ENCODE measurements at regions not wholly inside any gene's neighbourhood (a gene's known extent, or its start where the extent isn't known, plus 50 kb on each side); places are given as distances from the start of the nearest gene placed in this dataset.

GRCh38 chr6:138577151-138577915 lies 78.0 kb upstream of the NHSL1 start:
- Histone ChIP-seq H3K9me3 (no peaks in the 10 kb centered on the region), H3K4me3 (no peak overlapping the region), H3K4me1 (ENCODE audit: low read depth) (no peaks in the 10 kb centered on the region), H3K36me3 (ENCODE audit: low read depth) (no peaks in the 10 kb centered on the region)
- TF ChIP-seq CTCF (IDR thresholded peaks at IDR 0.05) = no peak
- intact Hi-C loops (cut with DNase I, micrococcal nuclease) = no loop called here
- ATAC-seq = no peak
- no peak for DNase-seq

- H3K4me1 ChIP-seq (ENCODE audit: low read depth) = no peaks in the 10 kb centered on the region
- no peak for ATAC-seq
- no peak for DNase-seq
- intact Hi-C loops (cut with DNase I, micrococcal nuclease) = loop anchor here in 1 of 2 donors (10.0 kb wide), 2 partner anchors 155 to 185 kb away; no protein-coding TSS in a partner anchor
- no peaks in the 10 kb centered on the region for H3K9me3 ChIP-seq
- TF ChIP-seq CTCF (IDR thresholded peaks at IDR 0.05) = no peak
- H3K4me3 ChIP-seq = no peak overlapping the region
- H3K36me3 ChIP-seq (ENCODE audit: low read depth) = no peaks in the 10 kb centered on the region
Observed at GRCh38 chr6:138580040-138580439, 80.7 kb upstream of the NHSL1 start.

- Histone ChIP-seq H3K36me3 (ENCODE audit: low read depth) (no peaks in the 10 kb centered on the region), H3K4me3 (no peak overlapping the region), H3K9me3 (no peaks in the 10 kb centered on the region), H3K4me1 (ENCODE audit: low read depth) (no peaks in the 10 kb centered on the region)
- ATAC-seq = no peak
- intact Hi-C loops (cut with DNase I, micrococcal nuclease) = loop anchor here in 1 of 2 donors (10.0 kb wide), 2 partner anchors 156 to 184 kb away; no protein-coding TSS in a partner anchor
- TF ChIP-seq CTCF (IDR thresholded peaks at IDR 0.05) = no peak
- DNase-seq = no peak
Observed at GRCh38 chr6:138580801-138581200, 81.5 kb upstream of the NHSL1 start.

GRCh38 chr6:138582573-138582972 lies 83.3 kb upstream of the NHSL1 start:
- no peak overlapping the region for H3K4me3 ChIP-seq
- no peak for ATAC-seq
- no peaks in the 10 kb centered on the region for H3K9me3 ChIP-seq
- H3K4me1 ChIP-seq (ENCODE audit: low read depth) = no peaks in the 10 kb centered on the region
- TF ChIP-seq CTCF (IDR thresholded peaks at IDR 0.05) = no peak
- DNase-seq = no peak
- intact Hi-C loops (cut with DNase I, micrococcal nuclease) = loop anchor here in 1 of 2 donors (10.0 kb wide), 2 partner anchors 158 to 182 kb away; no protein-coding TSS in a partner anchor
- H3K36me3 ChIP-seq (ENCODE audit: low read depth) = no peaks in the 10 kb centered on the region

- ATAC-seq = no peak
- intact Hi-C loops (cut with DNase I, micrococcal nuclease) = loop anchor here in 1 of 2 donors (10.0 kb wide), 2 partner anchors 162 to 178 kb away; no protein-coding TSS in a partner anchor
Observed at GRCh38 chr6:138586638-138587037, 87.3 kb upstream of the NHSL1 start.

More at GRCh38 chr6:138586638-138587037, 87.3 kb upstream of the NHSL1 start:
- no peak for TF ChIP-seq CTCF (IDR thresholded peaks at IDR 0.05)
- no peaks in the 10 kb centered on the region for H3K36me3 ChIP-seq (ENCODE audit: low read depth)
- H3K4me1 ChIP-seq (ENCODE audit: low read depth) = no peaks in the 10 kb centered on the region
- no peaks in the 10 kb centered on the region for H3K9me3 ChIP-seq
- DNase-seq = no peak
- H3K4me3 ChIP-seq = no peak overlapping the region

Data from mucosa of descending colon (tissue), 3 donors.